ENCODE measurements at regions not wholly inside any gene's neighbourhood (a gene's known extent, or its start where the extent isn't known, plus 50 kb on each side); places are given as distances from the start of the nearest gene placed in this dataset.

DNA sequence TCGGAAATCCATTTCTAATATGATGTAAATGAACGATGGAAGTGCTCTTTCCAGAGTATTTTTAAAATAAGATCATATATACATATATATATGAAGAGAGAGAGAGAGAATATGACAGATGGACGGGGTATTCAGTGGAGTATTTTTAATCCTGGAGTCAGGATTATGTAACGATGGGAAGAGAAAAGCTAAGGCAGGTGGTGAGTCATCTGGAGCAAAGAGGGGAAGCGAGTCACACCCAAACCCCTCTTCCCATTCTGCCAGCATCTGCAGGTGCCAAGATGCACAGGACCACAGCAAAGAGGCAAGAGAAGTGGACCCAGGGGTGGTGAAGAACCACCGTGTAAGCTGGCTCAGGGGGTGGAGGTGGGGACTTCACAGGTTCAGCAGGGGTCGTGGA is 102.7 kb upstream of the GRIK3 start:
- ChIA-PET POLR2A (no interaction called here), CTCF (interaction anchor here (0.9 to 1.2 kb wide), 2 partner anchors 11 to 297 kb away, joined by 4 to 5 read pairs; no protein-coding TSS in a partner anchor)
- Histone ChIP-seq H4K20me1 (ENCODE audit: insufficient read depth) (no peaks in the 10 kb centered on the region), H3K9ac (no peak overlapping the region), H2AFZ (ENCODE audit: low read depth) (no peak overlapping the region), H3K4me1 (ENCODE audit: control insufficient read depth in 1 of 2, insufficient read depth in 2 of 2, low read depth in 1 of 2, low read length in 1 of 2) (no peaks in the 10 kb centered on the region), H3K27ac (ENCODE audit: low read depth in 2 of 2, low read length in 1 of 2) (no peak overlapping the region), H3K4me3 (ENCODE audit: low read depth in 2 of 2, low read length in 1 of 2) (no peak overlapping the region), H3K79me2 (ENCODE audit: insufficient read depth) (no peaks in the 10 kb centered on the region), H3F3A (replicated peaks; ENCODE audit: insufficient read depth) (no peaks in the 10 kb centered on the region), H3K9me3 (no peaks in the 10 kb centered on the region), H3K27me3 (ENCODE audit: insufficient read depth) (no peaks in the 10 kb centered on the region), H3K36me3 (replicated peaks in 1 of 2; ENCODE audit: control insufficient read depth in 1 of 2, insufficient read depth in 2 of 2, low read length in 1 of 2) (no peaks in the 10 kb centered on the region), H3K9me2 (no peaks in the 10 kb centered on the region), H3K4me2 (no peak overlapping the region)
- DNase-seq, result no peak
- TF ChIP-seq FOXM1 (IDR thresholded peaks at IDR 0.05; ENCODE audit: low read depth) (no peak), RAD21 (IDR thresholded peaks at IDR 0.05; ENCODE audit: low read length) (no peak), TAF1 (IDR thresholded peaks at IDR 0.05; ENCODE audit: borderline replicate concordance, low read depth, low read length) (no peak)
- 19% methylated on average over 7 of the region's 7 CpGs for WGBS (ENCODE audit: low lambda C conversion rate)

DNA sequence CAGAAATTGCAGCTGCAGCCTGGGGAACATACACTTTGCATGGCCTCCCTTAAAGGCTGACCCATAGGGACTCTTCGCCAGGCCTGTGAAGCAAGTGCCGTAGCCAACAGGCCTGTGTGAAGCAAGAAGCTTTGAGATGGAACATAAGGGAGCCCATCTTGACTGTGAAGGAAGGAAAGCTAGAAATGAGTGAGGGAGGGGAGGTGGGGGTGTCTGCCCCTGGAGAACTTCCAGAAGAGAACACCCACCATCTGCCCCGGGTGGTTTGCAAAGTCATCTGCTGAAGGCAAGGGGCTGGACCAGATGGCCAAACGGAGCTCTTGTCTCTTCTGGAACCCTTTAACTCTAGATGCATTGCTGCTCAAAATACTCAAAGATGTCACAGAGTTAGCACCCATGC is 103.3 kb upstream of the GRIK3 start:
- DNase-seq, result no peak
- no peak for TF ChIP-seq RFX5 (IDR thresholded peaks at IDR 0.05; ENCODE audit: low read length)
- no peak for TF ChIP-seq TCF12 (IDR thresholded peaks at IDR 0.05)
- TF ChIP-seq, protein P1, sequence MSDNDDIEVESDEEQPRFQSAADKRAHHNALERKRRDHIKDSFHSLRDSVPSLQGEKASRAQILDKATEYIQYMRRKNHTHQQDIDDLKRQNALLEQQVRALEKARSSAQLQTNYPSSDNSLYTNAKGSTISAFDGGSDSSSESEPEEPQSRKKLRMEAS (IDR thresholded peaks at IDR 0.05; ENCODE audit: low read depth), result no peak
- H3K27me3 ChIP-seq (ENCODE audit: insufficient read depth), result no peaks in the 10 kb centered on the region
- no peaks in the 10 kb centered on the region for H4K20me1 ChIP-seq (ENCODE audit: insufficient read depth)
- CTCF ChIA-PET, result interaction anchor here (0.9 to 1.2 kb wide), 3 partner anchors 11 to 297 kb away, joined by 3 to 5 read pairs (median 4); no protein-coding TSS in a partner anchor
- H3K9me3 ChIP-seq, result no peaks in the 10 kb centered on the region
- no peaks in the 10 kb centered on the region for H3K79me2 ChIP-seq (ENCODE audit: insufficient read depth)
- H3K4me3 ChIP-seq (ENCODE audit: low read depth in 2 of 2, low read length in 1 of 2), result no peak overlapping the region
- H3K36me3 ChIP-seq (replicated peaks in 1 of 2; ENCODE audit: control insufficient read depth in 1 of 2, insufficient read depth in 2 of 2, low read length in 1 of 2), result no peaks in the 10 kb centered on the region
- no peaks in the 10 kb centered on the region for H3F3A ChIP-seq (replicated peaks; ENCODE audit: insufficient read depth)
- 27% methylated on average over 4 of the region's 4 CpGs for WGBS (ENCODE audit: low lambda C conversion rate)
- H3K9ac ChIP-seq, result no peak overlapping the region
- H2AFZ ChIP-seq (ENCODE audit: low read depth), result no peak overlapping the region
- H3K4me2 ChIP-seq, result no peak overlapping the region
- no peaks in the 10 kb centered on the region for H3K9me2 ChIP-seq
- no peak overlapping the region for H3K27ac ChIP-seq (ENCODE audit: low read depth in 2 of 2, low read length in 1 of 2)
- POLR2A ChIA-PET, result no interaction called here
- no peaks in the 10 kb centered on the region for H3K4me1 ChIP-seq (ENCODE audit: control insufficient read depth in 1 of 2, insufficient read depth in 2 of 2, low read depth in 1 of 2, low read length in 1 of 2)

DNA sequence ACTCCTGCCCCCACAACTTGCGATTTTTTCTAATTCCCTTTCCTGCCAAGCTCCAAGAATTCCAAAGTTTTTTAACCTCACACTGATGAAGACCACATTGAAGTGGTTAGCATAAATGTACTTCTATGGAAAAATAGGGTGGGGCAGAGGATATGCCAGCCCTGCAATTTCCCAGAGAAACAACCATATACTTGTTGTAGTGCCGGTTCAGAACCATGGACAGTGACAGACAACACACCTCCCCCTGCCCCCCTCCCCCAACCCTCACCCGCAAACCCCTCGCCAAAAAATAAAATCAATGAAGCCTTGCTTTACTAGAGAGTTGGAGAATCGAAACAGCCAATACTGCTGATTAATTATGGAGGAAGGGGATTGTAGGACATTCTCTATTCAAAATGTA is 109.5 kb upstream of the GRIK3 start:
- no peak overlapping the region for H3K4me3 ChIP-seq (ENCODE audit: low read depth in 2 of 2, low read length in 1 of 2)
- no peak for DNase-seq
- H3K4me1 ChIP-seq (ENCODE audit: control insufficient read depth in 1 of 2, insufficient read depth in 2 of 2, low read depth in 1 of 2, low read length in 1 of 2), result no peaks in the 10 kb centered on the region
- no peaks in the 10 kb centered on the region for H4K20me1 ChIP-seq (ENCODE audit: insufficient read depth)
- no peak overlapping the region for H3K9ac ChIP-seq
- TF ChIP-seq, protein P2, sequence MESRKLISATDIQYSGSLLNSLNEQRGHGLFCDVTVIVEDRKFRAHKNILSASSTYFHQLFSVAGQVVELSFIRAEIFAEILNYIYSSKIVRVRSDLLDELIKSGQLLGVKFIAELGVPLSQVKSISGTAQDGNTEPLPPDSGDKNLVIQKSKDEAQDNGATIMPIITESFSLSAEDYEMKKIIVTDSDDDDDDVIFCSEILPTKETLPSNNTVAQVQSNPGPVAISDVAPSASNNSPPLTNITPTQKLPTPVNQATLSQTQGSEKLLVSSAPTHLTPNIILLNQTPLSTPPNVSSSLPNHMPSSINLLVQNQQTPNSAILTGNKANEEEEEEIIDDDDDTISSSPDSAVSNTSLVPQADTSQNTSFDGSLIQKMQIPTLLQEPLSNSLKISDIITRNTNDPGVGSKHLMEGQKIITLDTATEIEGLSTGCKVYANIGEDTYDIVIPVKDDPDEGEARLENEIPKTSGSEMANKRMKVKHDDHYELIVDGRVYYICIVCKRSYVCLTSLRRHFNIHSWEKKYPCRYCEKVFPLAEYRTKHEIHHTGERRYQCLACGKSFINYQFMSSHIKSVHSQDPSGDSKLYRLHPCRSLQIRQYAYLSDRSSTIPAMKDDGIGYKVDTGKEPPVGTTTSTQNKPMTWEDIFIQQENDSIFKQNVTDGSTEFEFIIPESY (IDR thresholded peaks at IDR 0.05; ENCODE audit: borderline replicate concordance, low read depth), result no peak
- TF ChIP-seq TCF12 (IDR thresholded peaks at IDR 0.05), result no peak
- H3K27ac ChIP-seq (ENCODE audit: low read depth in 2 of 2, low read length in 1 of 2), result no peak overlapping the region
- no peaks in the 10 kb centered on the region for H3K36me3 ChIP-seq (replicated peaks in 1 of 2; ENCODE audit: control insufficient read depth in 1 of 2, insufficient read depth in 2 of 2, low read length in 1 of 2)
- H3K9me2 ChIP-seq, result no peaks in the 10 kb centered on the region
- no peak overlapping the region for H3K4me2 ChIP-seq
- WGBS (ENCODE audit: low lambda C conversion rate), result 17% methylated on average over 5 of the region's 5 CpGs
- no peaks in the 10 kb centered on the region for H3F3A ChIP-seq (replicated peaks; ENCODE audit: insufficient read depth)
- ChIA-PET CTCF (no interaction called here), POLR2A (no interaction called here)
- no peak overlapping the region for H2AFZ ChIP-seq (ENCODE audit: low read depth)
- no peaks in the 10 kb centered on the region for H3K79me2 ChIP-seq (ENCODE audit: insufficient read depth)
- no peaks in the 10 kb centered on the region for H3K9me3 ChIP-seq
- H3K27me3 ChIP-seq (ENCODE audit: insufficient read depth), result no peaks in the 10 kb centered on the region

All from SK-N-SH (cell line).